T-helper 1 cell treated with Interleukin-12 subunit alpha and Interleukin-12 subunit beta and Interleukin-4 antibody, amounts not matched to agents 30 ng/mL and 1 ng/mL, for 36 hours (primary cell): ENCODE measurements at regions not wholly inside any gene's neighbourhood (a gene's known extent, or its start where the extent isn't known, plus 50 kb on each side); places are given as distances from the start of the nearest gene placed in this dataset.

Experiments used
- intact Hi-C: fragments of 100-400 bp; cut with micrococcal nuclease; formaldehyde crosslinking; loops from one replicate; pipeline ENCODE4 v1.15.1; 2024

- intact Hi-C loops = no loop called here
Measured at GRCh38 chr16:64892835-64893785, 228.8 kb downstream of the CDH11 start.

GRCh38 chr16:64889446-64889845 lies 232.4 kb downstream of the CDH11 start:
- intact Hi-C loops = no loop called here

GRCh38 chr16:64887651-64888050 lies 234.2 kb downstream of the CDH11 start:
- intact Hi-C loops = no loop called here

GRCh38 chr16:64882078-64882784 lies 239.6 kb downstream of the CDH11 start:
- intact Hi-C loops = no loop called here

DNA sequence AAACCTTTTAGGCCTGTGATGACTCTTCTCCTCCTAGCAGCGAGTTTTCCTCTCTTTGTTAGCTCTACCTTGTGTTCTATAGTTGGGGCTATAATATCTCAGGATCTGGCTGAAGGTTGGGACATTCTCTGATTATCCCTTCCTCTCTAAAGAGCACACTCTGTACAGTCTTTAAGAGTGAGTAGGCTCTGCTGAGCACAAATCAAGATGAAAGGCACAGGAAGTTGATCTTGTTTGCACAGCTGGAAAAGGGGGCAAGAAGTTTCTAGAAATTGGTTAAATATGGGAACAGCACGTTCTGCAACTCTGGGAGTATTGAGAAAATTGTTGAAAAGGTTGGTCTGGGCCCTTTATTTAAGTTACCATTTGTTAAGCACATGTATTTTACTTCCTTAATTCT lies 240.9 kb downstream of the CDH11 start:
- intact Hi-C loops = no loop called here

- intact Hi-C loops = no loop called here
Measured at GRCh38 chr16:64880006-64880405, 241.9 kb downstream of the CDH11 start.

DNA sequence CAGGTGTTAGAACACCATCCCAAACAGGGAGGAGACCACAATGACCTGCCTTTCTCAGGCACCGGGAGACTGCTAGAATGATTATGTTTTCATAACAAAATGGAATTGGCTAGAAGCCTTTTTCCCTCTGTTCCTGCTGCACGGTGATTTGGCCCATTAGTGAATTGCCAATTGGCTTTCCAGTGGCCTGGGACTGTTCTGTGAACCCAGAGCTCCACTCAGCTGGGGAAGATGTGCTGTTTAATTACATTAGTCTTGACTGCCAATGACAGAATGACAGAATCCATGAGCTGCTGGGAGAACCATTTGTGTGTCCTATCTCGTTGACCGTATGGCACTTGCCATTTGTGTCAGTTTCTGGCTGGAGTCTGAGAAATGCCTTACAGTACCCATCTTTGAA lies 242.9 kb downstream of the CDH11 start:
- intact Hi-C loops = no loop called here

DNA sequence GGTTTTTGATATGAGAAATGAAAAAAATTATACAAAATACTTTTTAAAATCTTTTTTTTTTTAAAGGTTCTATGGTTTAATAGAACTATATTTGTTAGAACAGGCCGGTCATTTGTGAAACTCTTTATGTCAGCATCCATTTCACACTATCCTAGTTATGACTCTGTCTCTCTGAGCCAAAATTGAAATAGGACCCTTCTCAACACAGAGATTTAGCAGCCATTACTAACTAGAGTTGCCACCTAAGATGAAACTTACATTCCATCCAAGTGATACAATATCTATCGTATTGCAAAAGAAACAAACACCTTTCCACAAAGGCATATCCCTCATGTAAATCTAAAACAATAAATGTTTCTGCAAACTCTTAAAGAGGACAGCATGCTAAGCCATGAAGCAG lies 249.8 kb downstream of the CDH11 start:
- intact Hi-C loops = no loop called here

DNA sequence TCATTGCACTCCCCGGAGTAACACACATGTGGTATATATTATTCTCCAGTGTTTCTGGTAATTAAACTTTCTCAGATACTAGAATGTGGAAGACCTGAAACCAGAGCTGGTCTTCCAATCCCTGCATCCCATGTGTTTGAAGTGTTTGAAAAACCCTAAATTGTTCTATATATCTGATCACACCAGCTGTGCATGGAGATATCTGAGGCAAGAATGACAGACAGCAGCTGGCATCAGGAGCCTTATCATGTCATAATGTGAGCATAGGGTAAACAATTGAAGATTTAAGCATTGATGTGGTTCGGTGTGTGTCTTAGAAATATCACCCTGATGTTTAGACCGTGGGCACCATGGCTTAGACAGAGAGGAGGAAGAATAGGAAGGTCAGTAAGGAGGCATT lies 251.0 kb downstream of the CDH11 start:
- intact Hi-C loops = no loop called here

DNA sequence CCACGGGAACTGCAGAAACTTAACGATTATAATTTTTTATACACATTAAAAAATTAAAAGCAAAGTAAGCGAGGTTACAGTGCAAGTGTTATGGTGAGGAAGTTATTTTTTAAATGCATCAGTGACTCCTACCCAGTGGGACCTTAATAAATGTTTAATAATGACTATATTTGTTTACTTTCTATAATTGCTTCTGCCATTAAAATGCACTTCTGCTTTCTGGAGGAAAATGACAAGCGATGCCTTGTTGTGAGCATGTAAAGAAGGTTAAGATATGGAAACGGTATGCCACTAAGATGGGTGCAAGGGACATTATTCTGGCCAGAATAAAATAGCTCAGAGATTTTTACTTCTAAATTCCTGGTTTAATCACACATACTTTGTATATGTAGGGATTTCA lies 252.1 kb downstream of the CDH11 start:
- intact Hi-C loops = no loop called here

DNA sequence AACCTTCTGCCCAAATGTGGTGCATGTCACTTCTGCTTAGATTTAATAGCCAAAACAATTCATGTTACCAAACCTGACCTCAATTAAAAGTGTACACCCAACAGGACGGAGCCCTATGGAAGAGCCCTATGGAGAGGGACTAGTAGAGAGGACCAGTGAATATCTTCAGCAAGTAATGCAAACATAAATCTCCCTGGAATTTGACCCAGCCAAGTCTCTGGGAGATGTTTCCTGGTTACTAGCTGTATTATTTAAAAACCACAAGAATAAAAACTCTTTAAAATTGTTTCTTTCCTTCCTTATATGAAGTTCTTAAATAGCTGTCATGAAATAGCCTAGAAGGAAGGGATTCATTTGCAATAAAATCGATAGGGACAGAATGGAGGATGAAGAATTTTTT lies 255.8 kb downstream of the CDH11 start:
- intact Hi-C loops = no loop called here

DNA sequence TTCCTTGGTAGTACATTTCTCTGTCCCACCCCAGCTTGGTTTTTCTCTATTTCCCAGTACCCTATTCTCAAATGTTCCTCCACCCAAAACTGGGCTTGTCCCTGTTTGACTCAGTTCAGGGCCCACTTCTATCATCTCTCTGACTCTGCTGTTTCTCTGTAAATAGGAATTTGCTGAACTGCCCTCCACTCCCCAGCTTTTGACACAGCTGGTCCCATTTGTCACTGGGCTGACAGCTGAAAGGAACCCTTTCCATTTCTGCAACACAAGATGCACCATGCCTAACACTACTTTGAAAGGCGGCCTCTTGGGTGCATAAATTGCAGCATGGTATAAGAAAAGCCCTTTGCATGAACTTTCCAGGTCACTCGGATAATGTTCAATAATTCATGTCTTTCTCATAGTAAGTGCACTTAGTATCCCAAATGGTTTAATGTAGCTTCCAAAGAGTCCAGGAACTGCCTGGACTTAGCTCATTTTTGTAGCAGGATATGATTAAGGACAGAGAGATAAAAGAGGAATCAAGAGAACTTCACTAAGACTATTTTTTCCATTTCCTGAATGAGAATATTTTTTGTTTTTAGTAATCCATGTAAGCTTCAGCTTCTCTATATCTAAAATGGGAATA lies 256.7 kb downstream of the CDH11 start:
- intact Hi-C loops = no loop called here

DNA sequence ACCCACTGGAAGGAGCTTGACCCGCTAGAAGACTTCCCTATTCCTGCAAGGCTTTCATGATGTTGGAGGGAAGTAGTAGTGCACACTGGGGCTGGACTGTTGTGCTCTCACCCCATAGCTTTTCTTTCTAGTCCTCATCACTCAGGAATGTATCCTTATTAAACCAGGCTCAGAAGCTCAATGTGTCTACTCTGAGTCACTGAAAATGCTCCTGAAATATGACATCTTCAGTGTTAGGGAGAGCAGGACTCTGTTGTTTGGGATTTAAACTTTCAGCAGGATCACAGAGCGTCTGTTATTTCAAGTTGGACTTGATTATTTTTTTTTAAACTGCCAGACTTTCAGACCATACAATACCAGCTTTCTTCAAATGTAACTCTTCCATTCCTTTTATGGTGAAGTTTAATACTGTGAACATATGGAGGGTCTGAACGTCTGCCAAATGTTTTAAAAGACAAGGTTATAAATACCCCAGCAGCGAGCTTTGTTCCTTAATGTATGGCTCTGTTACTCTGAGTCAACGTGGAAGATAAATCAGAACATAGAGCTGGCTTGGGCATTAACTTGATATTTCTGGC lies 257.5 kb downstream of the CDH11 start:
- intact Hi-C loops = no loop called here

DNA sequence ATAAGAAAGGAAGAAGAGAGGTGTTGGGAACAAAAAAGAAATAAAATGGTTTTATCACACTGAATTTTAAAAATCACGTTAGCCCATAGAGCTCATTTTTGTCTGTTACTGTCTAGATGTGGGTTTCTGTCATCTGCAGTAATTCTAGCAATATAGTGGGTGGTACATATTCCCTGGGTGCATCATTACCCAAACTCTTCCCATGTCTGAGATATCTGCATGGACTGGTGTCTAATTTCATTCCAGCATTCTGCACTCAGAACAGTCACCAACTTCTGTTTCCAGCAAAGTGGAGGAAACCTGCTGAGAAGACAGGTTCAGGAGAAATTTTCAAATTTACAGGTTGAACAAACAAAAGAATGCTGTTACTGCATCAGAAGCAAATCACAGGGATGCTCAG lies 263.8 kb downstream of the CDH11 start:
- intact Hi-C loops = no loop called here

GRCh38 chr16:64857411-64857810 lies 264.5 kb downstream of the CDH11 start:
- intact Hi-C loops = no loop called here

- intact Hi-C loops = no loop called here
Measured at GRCh38 chr16:64853551-64853950, 268.3 kb downstream of the CDH11 start.

DNA sequence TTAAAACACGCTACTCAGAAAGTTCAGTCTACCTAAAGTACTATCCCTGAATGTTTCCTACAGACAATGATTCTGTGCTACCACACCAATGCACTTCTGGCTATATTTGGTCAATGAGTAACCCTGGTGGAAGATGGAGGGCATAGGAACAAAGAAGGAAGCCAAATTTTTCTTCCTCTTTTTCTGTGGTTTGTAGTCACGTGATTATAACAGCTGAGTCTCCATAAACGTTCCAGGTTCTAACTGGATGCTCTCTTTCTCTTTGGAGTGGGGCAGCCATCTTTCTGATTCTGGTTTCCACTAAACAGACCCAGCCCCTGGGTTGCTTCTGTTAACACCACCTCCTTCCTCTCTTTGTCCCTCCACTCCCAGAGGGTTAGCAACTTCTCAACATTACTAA lies 274.9 kb downstream of the CDH11 start:
- intact Hi-C loops = no loop called here

DNA sequence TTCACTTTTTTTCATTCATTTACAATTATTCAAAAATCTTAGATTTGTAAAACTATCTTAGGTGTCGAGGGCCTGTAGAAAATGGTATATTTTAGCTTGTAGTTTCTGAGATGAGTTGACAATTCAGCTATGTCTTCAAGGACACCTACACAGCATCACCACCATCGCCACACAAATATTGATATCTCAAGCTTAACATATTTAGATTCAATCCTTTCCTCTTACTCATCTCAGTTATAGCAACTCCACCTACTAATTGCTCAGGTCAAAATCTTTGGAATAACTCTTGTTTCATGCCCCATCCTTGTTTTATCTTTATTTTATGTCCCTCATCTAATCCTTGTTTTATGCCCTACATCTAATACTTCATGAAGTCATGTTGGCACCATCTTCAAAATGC lies 276.8 kb downstream of the CDH11 start:
- intact Hi-C loops = no loop called here

DNA sequence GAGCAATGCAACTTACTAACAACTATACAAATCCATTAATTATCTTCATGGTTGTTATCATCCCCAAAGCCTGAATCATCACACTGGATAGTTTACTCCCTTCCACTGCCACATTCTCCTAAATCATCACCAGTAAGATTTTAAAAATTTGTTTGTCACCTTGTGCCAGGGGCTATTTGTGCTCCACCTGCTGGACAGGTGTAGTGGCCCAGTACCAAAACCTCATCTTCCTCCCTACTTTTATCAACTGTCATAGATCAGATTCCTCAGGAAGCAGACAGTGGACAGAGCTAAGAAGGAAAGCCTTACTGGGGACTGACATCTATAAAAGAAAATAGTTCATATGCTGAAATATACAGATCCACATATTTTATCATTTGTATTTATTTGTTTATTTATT lies 280.4 kb downstream of the CDH11 start:
- intact Hi-C loops = no loop called here

DNA sequence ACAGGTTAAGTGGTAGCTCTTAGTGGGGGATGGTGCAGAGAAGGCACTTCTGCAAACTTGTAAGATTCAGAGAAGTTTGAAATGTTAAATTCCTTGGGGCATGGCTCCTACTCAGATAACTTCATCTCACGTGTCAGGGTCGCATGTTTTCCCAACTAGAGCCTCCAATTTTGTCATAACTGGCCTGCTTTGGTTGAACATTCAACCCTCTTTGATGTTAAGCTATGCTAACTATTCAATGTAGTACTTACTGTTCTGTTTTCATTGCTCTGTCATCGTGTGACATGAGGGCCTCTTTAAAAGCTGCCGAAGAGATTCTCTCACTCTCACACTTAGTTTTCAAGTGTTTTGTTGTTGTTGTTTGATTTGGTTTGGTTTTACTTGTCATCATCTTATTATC lies 280.8 kb downstream of the CDH11 start:
- intact Hi-C loops = no loop called here

GRCh38 chr16:64830653-64831052 lies 291.2 kb downstream of the CDH11 start:
- intact Hi-C loops = no loop called here

- intact Hi-C loops = no loop called here
Measured at GRCh38 chr16:64829678-64830077, 292.2 kb downstream of the CDH11 start.
